ENCODE measurements at regions not wholly inside any gene's neighbourhood (a gene's known extent, or its start where the extent isn't known, plus 50 kb on each side); places are given as distances from the start of the nearest gene placed in this dataset.

GRCh38 chr22:49670456-49671330 lies 157.0 kb downstream of the BRD1 start:
- TF ChIP-seq POLR2A (IDR thresholded peaks at IDR 0.05) = no peak
- TF ChIP-seq CTCF (IDR thresholded peaks at IDR 0.05) = no peak

Measured in heart left ventricle (tissue), 13 donors.